Lung (tissue), 11 donors: ENCODE measurements at regions not wholly inside any gene's neighbourhood (a gene's known extent, or its start where the extent isn't known, plus 50 kb on each side); places are given as distances from the start of the nearest gene placed in this dataset.

Experiments used
- ATAC-seq: fragments of 200-7000 bp; cut with Tn5 transposase; one replicate; pipeline ENCODE4 v1.9.1; 2020; ENCODE audit warnings: moderate number of reproducible peaks; ENCODE audit not compliant: insufficient read depth, low FRiP score
- DNase-seq, 3 donors: peaks; one replicate each; pipeline ENCODE4 v3.0.0-alpha.2; 2013 to 2017
- H3K27ac ChIP-seq, 2 donors: one replicate each; pipeline ENCODE4 v1.5.1; 2013; ENCODE audit warnings: mild to moderate bottlenecking in 2 of 2, moderate library complexity in 2 of 2, control low read depth in 1 of 2, inconsistent platforms in 1 of 2, low read depth in 1 of 2, low read length in 1 of 2
- H3K27me3 ChIP-seq, 3 donors: one replicate each; pipeline ENCODE4 v1.5.1; 2013; ENCODE audit warnings: low read length in 2 of 3; ENCODE audit not compliant: control insufficient read depth in 3 of 3, insufficient read depth in 3 of 3
- H3K36me3 ChIP-seq, 4 donors: one replicate each; pipeline ENCODE4 v1.5.1; 2013; ENCODE audit warnings: low read length in 4 of 4, mild to moderate bottlenecking in 1 of 4, moderate library complexity in 1 of 4; ENCODE audit not compliant: control insufficient read depth in 4 of 4, insufficient read depth in 4 of 4
- H3K4me1 ChIP-seq, 5 donors: one replicate each; pipeline ENCODE4 v1.5.1; 2013; ENCODE audit warnings: low read length in 5 of 5, mild to moderate bottlenecking in 2 of 5, moderate library complexity in 1 of 5; ENCODE audit not compliant: control insufficient read depth in 5 of 5, insufficient read depth in 5 of 5
- H3K4me3 ChIP-seq: one replicate; pipeline ENCODE4 v1.5.1; 2013; ENCODE audit warnings: mild to moderate bottlenecking, control low read depth, moderate library complexity
- H3K9ac ChIP-seq, 2 donors: one replicate each; pipeline ENCODE4 v1.5.1; 2013; ENCODE audit warnings: low read length in 2 of 2, control low read depth in 1 of 2; ENCODE audit not compliant: insufficient read depth in 1 of 2
- H3K9me3 ChIP-seq, 4 donors: one replicate each; pipeline ENCODE4 v1.5.1; 2013; ENCODE audit warnings: low read length in 3 of 4, mild to moderate bottlenecking in 1 of 4, moderate library complexity in 1 of 4; ENCODE audit not compliant: control insufficient read depth in 4 of 4, insufficient read depth in 3 of 4
- WGBS, 2 donors: extraction: QIAGEN DNeasy Blood & Tissue Kit; methylation state at CpG; one replicate each; pipeline ENCODE4 v1.1.7; 2013; 5-methylcytosine and 5-hydroxymethylcytosine counted together
- TF ChIP-seq, protein P1 (sequence below): IDR thresholded peaks from 2 replicates; pipeline ENCODE4 v1.5.1; 2012; ENCODE audit warnings: mild to moderate bottlenecking; ENCODE audit errors: control extremely low read depth, extremely low read depth
- donor health status: control.
- donor health status: control.
- donor health status: Bipolar disorder and iron deficiency.
- donor health status: healthy.
- donor health status: DM: yes; HTN: yes; CAD: no.

DNA sequence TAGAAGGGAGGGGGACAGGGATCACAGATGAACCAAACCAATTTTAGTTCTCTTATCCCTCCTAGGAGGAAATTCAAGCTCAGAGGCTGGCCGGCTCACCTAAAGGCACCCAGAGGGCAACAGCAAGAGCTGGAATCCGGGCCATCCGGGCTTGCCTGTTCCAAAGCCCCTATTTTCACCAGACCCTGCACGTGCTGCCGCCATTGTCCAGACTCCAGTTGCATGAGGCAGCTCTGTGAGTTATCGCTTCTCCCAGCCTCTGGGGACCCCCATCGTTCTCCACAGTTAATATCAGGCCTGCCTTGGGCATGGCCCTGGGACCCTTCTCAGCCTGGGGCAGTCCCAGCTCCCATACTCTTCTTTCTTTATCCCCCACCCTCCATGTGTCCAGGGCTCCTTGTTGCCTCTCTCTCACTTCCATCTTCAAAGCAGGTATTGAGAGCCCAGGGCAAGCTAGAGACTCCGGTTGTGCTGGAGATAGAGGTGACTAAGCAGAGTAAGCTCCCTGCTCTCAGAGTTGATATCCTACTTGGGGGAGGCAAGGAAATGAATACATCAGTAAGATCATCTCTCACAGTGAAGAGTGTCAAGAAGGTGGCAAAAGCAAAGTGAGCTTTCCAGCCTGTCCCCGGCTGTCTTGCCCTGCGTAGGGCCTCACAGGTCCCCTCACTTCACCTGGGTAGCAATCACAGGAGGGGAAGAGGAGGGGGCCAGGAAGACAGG lies 322.8 kb downstream of the UACA start:
- Histone ChIP-seq H3K9ac (no peak overlapping the region), H3K27me3 (peaks cover 0 to 15% (median 6%) of the 10 kb centered on the region in 3 donors), H3K27ac (no peak overlapping the region), H3K36me3 (no peaks in the 10 kb centered on the region), H3K4me1 (peaks cover 0 to 10% (median 0%) of the 10 kb centered on the region in 5 donors), H3K4me3 (no peak overlapping the region), H3K9me3 (no peaks in the 10 kb centered on the region)
- DNase-seq (no peak), ATAC-seq (no peak)
- TF ChIP-seq, protein P1, sequence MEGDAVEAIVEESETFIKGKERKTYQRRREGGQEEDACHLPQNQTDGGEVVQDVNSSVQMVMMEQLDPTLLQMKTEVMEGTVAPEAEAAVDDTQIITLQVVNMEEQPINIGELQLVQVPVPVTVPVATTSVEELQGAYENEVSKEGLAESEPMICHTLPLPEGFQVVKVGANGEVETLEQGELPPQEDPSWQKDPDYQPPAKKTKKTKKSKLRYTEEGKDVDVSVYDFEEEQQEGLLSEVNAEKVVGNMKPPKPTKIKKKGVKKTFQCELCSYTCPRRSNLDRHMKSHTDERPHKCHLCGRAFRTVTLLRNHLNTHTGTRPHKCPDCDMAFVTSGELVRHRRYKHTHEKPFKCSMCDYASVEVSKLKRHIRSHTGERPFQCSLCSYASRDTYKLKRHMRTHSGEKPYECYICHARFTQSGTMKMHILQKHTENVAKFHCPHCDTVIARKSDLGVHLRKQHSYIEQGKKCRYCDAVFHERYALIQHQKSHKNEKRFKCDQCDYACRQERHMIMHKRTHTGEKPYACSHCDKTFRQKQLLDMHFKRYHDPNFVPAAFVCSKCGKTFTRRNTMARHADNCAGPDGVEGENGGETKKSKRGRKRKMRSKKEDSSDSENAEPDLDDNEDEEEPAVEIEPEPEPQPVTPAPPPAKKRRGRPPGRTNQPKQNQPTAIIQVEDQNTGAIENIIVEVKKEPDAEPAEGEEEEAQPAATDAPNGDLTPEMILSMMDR, result no peak
- WGBS, 2 donors, result 92 to 97% methylated on average over 10 of the region's 10 CpGs

DNA sequence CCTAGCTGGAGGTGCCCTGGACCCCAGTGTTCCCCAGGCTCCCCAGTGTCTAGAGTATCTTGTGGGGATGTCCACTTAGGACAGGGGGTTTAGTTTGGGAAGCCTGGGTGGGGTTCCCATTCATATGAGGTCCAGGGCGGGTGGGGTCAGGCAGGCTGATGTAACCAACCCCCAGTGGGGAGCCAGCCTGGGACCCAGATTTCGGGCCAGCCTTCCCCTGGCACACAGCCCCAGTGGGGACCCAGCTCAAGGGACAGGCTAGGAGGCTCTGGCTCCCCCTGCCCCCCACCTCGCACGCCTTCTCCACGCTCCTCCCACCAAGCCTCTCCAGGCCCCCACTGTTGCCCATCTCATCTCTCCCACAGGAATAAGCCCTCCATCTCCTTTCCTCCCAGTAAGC lies 323.5 kb downstream of the UACA start:
- ATAC-seq (no peak), DNase-seq (no peak)
- Histone ChIP-seq H3K4me3 (no peak overlapping the region), H3K9ac (no peak overlapping the region), H3K36me3 (no peaks in the 10 kb centered on the region), H3K9me3 (no peaks in the 10 kb centered on the region), H3K27ac (no peak overlapping the region), H3K27me3 (peaks cover 0 to 15% (median 6%) of the 10 kb centered on the region in 3 donors), H3K4me1 (peaks cover 0 to 10% (median 0%) of the 10 kb centered on the region in 5 donors)
- TF ChIP-seq, protein P1, result no peak
- 96 to 100% methylated on average over 5 of the region's 5 CpGs for WGBS, 2 donors

DNA sequence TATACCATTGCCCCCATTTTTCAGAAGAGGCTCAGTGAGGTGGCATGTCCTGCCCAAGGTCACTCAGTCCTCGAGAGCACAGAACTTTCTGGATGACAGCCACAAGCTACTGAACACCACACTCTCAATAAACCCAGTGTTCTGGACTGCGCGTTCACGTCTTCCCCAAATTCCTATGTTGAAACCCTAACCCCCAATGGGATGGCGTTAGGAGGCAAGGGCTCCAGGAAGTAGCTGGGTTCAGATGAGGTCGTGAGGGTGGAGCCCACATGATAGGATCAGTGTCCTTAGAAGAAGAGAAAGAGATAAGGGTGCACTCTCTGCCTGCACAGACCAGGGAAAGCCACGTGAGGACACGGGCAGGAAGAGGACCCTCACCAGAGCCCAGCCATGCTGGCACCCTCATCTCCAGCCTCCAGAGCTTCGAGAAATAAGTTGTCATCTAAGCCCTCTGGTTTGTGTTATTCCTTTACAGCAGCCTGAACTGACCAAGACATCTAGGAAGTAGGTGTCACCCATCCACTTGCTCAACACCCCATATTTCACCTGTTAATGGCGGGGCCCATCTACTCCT lies 324.0 kb downstream of the UACA start:
- Histone ChIP-seq H3K27me3 (peaks cover 0 to 12% (median 6%) of the 10 kb centered on the region in 3 donors), H3K36me3 (no peaks in the 10 kb centered on the region), H3K27ac (no peak overlapping the region), H3K4me3 (no peak overlapping the region), H3K4me1 (peaks cover 0 to 10% (median 0%) of the 10 kb centered on the region in 5 donors), H3K9me3 (no peaks in the 10 kb centered on the region), H3K9ac (no peak overlapping the region)
- TF ChIP-seq, protein P1, result no peak
- ATAC-seq, result no peak
- DNase-seq, result no peak
- 43 to 66% methylated on average over 10 of the region's 10 CpGs for WGBS, 2 donors
